ENCODE measurements at regions not wholly inside any gene's neighbourhood (a gene's known extent, or its start where the extent isn't known, plus 50 kb on each side); places are given as distances from the start of the nearest gene placed in this dataset.

- Histone ChIP-seq H3K27ac (no peak overlapping the region), H3K9me3 (peaks cover 0 to 10% (median 0%) of the 10 kb centered on the region in 8 donors), H3K4me1 (no peaks in the 10 kb centered on the region), H3K4me3 (no peak overlapping the region), H3K27me3 (replicated peaks in 1 of 7) (peaks cover 0 to 47% (median 0%) of the 10 kb centered on the region in 7 donors), H3K36me3 (no peaks in the 10 kb centered on the region)
- intact Hi-C loops (cut with DNase I; ENCODE audit: low total_unique reads) = no loop called here
- DNase-seq = peak; percentile 58
- TF ChIP-seq POLR2A (IDR thresholded peaks at IDR 0.05) = no peak
- no peak for TF ChIP-seq CTCF (IDR thresholded peaks at IDR 0.05 in 8 of 11, conservative IDR thresholded peaks at IDR 0.05 in 3 of 11)
- no peak for TF ChIP-seq POLR2AphosphoS5 (IDR thresholded peaks at IDR 0.05)
- WGBS, 5 donors = 86 to 93% (median 89%) methylated on average over 8 to 12 of the region's 12 CpGs
Measured at GRCh38 chr22:47610281-47610680, 847.8 kb downstream of the TBC1D22A start.

- Histone ChIP-seq H3K36me3 (no peaks in the 10 kb centered on the region), H3K9me3 (peaks cover 0 to 10% (median 0%) of the 10 kb centered on the region in 8 donors), H3K4me3 (no peak overlapping the region), H3K27me3 (replicated peaks in 1 of 7) (peaks cover 0 to 43% (median 0%) of the 10 kb centered on the region in 7 donors), H3K27ac (no peak overlapping the region), H3K4me1 (no peaks in the 10 kb centered on the region)
- peak; percentile 55 for DNase-seq
- TF ChIP-seq POLR2A (IDR thresholded peaks at IDR 0.05) = no peak
- no peak for TF ChIP-seq POLR2AphosphoS5 (IDR thresholded peaks at IDR 0.05)
- TF ChIP-seq CTCF (IDR thresholded peaks at IDR 0.05 in 8 of 11, conservative IDR thresholded peaks at IDR 0.05 in 3 of 11) = no peak
- intact Hi-C loops (cut with DNase I; ENCODE audit: low total_unique reads) = no loop called here
- 67 to 79% (median 70%) methylated on average over 13 of the region's 13 CpGs for WGBS, 5 donors
Measured at GRCh38 chr22:47609653-47610052, 847.2 kb downstream of the TBC1D22A start.

GRCh38 chr22:47608421-47608820 lies 846.0 kb downstream of the TBC1D22A start:
- Histone ChIP-seq H3K36me3 (no peaks in the 10 kb centered on the region), H3K4me3 (no peak overlapping the region), H3K4me1 (no peaks in the 10 kb centered on the region), H3K27me3 (replicated peaks in 1 of 7) (peaks cover 0 to 35% (median 0%) of the 10 kb centered on the region in 7 donors), H3K9me3 (peaks cover 0 to 10% (median 0%) of the 10 kb centered on the region in 8 donors), H3K27ac (no peak overlapping the region)
- intact Hi-C loops (cut with DNase I; ENCODE audit: low total_unique reads) = no loop called here
- TF ChIP-seq POLR2A (IDR thresholded peaks at IDR 0.05) (no peak), CTCF (IDR thresholded peaks at IDR 0.05 in 8 of 11, conservative IDR thresholded peaks at IDR 0.05 in 3 of 11) (no peak), POLR2AphosphoS5 (IDR thresholded peaks at IDR 0.05) (no peak)
- DNase-seq = peak; percentile 35
- 61 to 84% (median 81%) methylated on average over 3 of the region's 3 CpGs; no CpG with 5 or more reads in 1 of the 5 donors for WGBS, 5 donors

- peak; percentile 51 for DNase-seq
- TF ChIP-seq POLR2A (IDR thresholded peaks at IDR 0.05) (no peak), POLR2AphosphoS5 (IDR thresholded peaks at IDR 0.05) (no peak), CTCF (IDR thresholded peaks at IDR 0.05 in 8 of 11, conservative IDR thresholded peaks at IDR 0.05 in 3 of 11) (no peak)
- Histone ChIP-seq H3K27me3 (replicated peaks in 1 of 7) (peaks cover 0 to 37% (median 0%) of the 10 kb centered on the region in 7 donors), H3K4me1 (no peaks in the 10 kb centered on the region), H3K9me3 (peaks cover 0 to 17% (median 0%) of the 10 kb centered on the region in 8 donors), H3K4me3 (no peak overlapping the region), H3K27ac (no peak overlapping the region), H3K36me3 (no peaks in the 10 kb centered on the region)
- WGBS, 5 donors = 87 to 93% (median 90%) methylated on average over 6 to 7 of the region's 7 CpGs
- intact Hi-C loops (cut with DNase I; ENCODE audit: low total_unique reads) = no loop called here
Measured at GRCh38 chr22:47607486-47607885, 845.0 kb downstream of the TBC1D22A start.

Measured in spleen (tissue), 11 donors.